D721Med (cell line): ENCODE measurements at regions not wholly inside any gene's neighbourhood (a gene's known extent, or its start where the extent isn't known, plus 50 kb on each side); places are given as distances from the start of the nearest gene placed in this dataset.

ENCODE experiments used
- DNase-seq: peaks from one replicate; pipeline ENCODE4 v3.0.0; 2011; ENCODE audit warnings: low spot score; ENCODE audit not compliant: insufficient read length
- FAIRE-seq: peaks from 2 replicates; lab custom pipeline; 2011; peaks lifted over from hg19 to GRCh38; lab: Jason Lieb, UNC
- CTCF ChIP-seq: IDR thresholded peaks from 2 replicates; pipeline ENCODE4 v1.5.1; 2012; ENCODE audit warnings: mild to moderate bottlenecking, control low read depth; ENCODE audit not compliant: insufficient read depth; ENCODE audit errors: missing control alignments

GRCh38 chr10:26381986-26382385, 56.2 kb upstream of the APBB1IP start:
- no peak for DNase-seq
- FAIRE-seq: no peak
- no peak for TF ChIP-seq CTCF

GRCh38 chr10:26384600-26384999, 53.5 kb upstream of the APBB1IP start:
- no peak for TF ChIP-seq CTCF
- no peak for DNase-seq
- no peak for FAIRE-seq

- FAIRE-seq (no peak), DNase-seq (no peak)
- TF ChIP-seq CTCF: no peak
Observed at GRCh38 chr10:26385443-26385842, 52.7 kb upstream of the APBB1IP start.

- FAIRE-seq (no peak), DNase-seq (no peak)
- TF ChIP-seq CTCF: no peak
Observed at GRCh38 chr10:26386781-26387180, 51.4 kb upstream of the APBB1IP start.
